Liver (tissue), 3 donors: ENCODE measurements at regions not wholly inside any gene's neighbourhood (a gene's known extent, or its start where the extent isn't known, plus 50 kb on each side); places are given as distances from the start of the nearest gene placed in this dataset.

Source experiments
- ATF3 ChIP-seq: IDR thresholded peaks from 2 replicates; pipeline ENCODE4 v1.6.1; 2016; ENCODE audit warnings: antibody characterized with exemption
- CTCF ChIP-seq: fragments of 150-350 bp; IDR thresholded peaks from 2 replicates; pipeline ENCODE4 v1.5.1; 2017; ENCODE audit warnings: improper control_type of control experiment, low read depth, low read length; ENCODE audit not compliant: missing input control
- EGR1 ChIP-seq, 2 donors: IDR thresholded peaks; 2 replicates each; pipeline ENCODE4 v1.6.1; 2016 to 2018; ENCODE audit warnings: antibody characterized with exemption in 2 of 2, low read depth in 2 of 2
- JUND ChIP-seq, 2 donors: IDR thresholded peaks; 2 replicates each; pipeline ENCODE4 v1.6.1; 2016; ENCODE audit warnings: antibody characterized with exemption in 2 of 2
- MAX ChIP-seq: IDR thresholded peaks from 2 replicates; pipeline ENCODE4 v1.6.1; 2016; ENCODE audit warnings: antibody characterized with exemption
- NR2F2 ChIP-seq: IDR thresholded peaks from 2 replicates; pipeline ENCODE4 v1.6.1; 2016; ENCODE audit warnings: antibody characterized with exemption
- RAD21 ChIP-seq, 2 donors: IDR thresholded peaks; 2 replicates each; pipeline ENCODE4 v1.6.1; 2016; ENCODE audit warnings: antibody characterized with exemption in 2 of 2, mild to moderate bottlenecking in 2 of 2
- REST ChIP-seq: IDR thresholded peaks from 2 replicates; pipeline ENCODE4 v1.6.1; 2016; ENCODE audit warnings: antibody characterized with exemption, mild to moderate bottlenecking
- TAF1 ChIP-seq: conservative IDR thresholded peaks from 2 replicates; pipeline ENCODE4 v1.6.1; 2016; ENCODE audit warnings: antibody characterized with exemption, mild to moderate bottlenecking
- YY1 ChIP-seq: IDR thresholded peaks from 2 replicates; pipeline ENCODE4 v1.6.1; 2016; ENCODE audit warnings: antibody characterized with exemption, mild to moderate bottlenecking
- ZBTB33 ChIP-seq: IDR thresholded peaks from 2 replicates; pipeline ENCODE4 v1.6.1; 2016; ENCODE audit warnings: antibody characterized with exemption
- donor health status: healthy.
- donor health status: healthy.

GRCh38 chr13:73168953-73169401, 110.2 kb downstream of the KLF5 start:
- no peak for TF ChIP-seq CTCF
- TF ChIP-seq MAX, result no peak
- TF ChIP-seq RAD21 (IDR thresholded peaks at IDR 0.05), result no peak
- no peak for TF ChIP-seq REST
- no peak for TF ChIP-seq YY1
- TF ChIP-seq EGR1 (IDR thresholded peaks at IDR 0.05; ENCODE audit: low read depth in 2 of 2), result no peak
- no peak for TF ChIP-seq JUND (IDR thresholded peaks at IDR 0.05)
- TF ChIP-seq TAF1, result no peak
- no peak for TF ChIP-seq ZBTB33
- TF ChIP-seq NR2F2, result no peak
- no peak for TF ChIP-seq ATF3
